Astrocyte of the cerebellum (primary cell): ENCODE measurements at regions not wholly inside any gene's neighbourhood (a gene's known extent, or its start where the extent isn't known, plus 50 kb on each side); places are given as distances from the start of the nearest gene placed in this dataset.

Source experiments
- DNase-seq: peaks from one replicate; pipeline ENCODE4 v3.0.0-alpha.2; 2011; ENCODE audit warnings: low read depth
- H3K4me3 ChIP-seq: 2 replicates; pipeline ENCODE4 v1.5.1; 2011; ENCODE audit warnings: mild to moderate bottlenecking, low read depth, low read length, moderate library complexity
- in situ Hi-C: cut with HindIII; loops from 2 replicates; pipeline ENCODE4 v1.10.0; 2017; ENCODE audit warnings: low sequenced_read_pairs
- TF ChIP-seq, protein P1 (sequence below): IDR thresholded peaks from 2 replicates; pipeline ENCODE4 v1.5.1; 2012; ENCODE audit warnings: low read length, low read depth, moderate library complexity, mild to moderate bottlenecking; ENCODE audit errors: missing control alignments

GRCh38 chr21:32894321-32894720 is 122.8 kb upstream of the PAXBP1 start:
- in situ Hi-C loops: no loop called here
- TF ChIP-seq, protein P1, sequence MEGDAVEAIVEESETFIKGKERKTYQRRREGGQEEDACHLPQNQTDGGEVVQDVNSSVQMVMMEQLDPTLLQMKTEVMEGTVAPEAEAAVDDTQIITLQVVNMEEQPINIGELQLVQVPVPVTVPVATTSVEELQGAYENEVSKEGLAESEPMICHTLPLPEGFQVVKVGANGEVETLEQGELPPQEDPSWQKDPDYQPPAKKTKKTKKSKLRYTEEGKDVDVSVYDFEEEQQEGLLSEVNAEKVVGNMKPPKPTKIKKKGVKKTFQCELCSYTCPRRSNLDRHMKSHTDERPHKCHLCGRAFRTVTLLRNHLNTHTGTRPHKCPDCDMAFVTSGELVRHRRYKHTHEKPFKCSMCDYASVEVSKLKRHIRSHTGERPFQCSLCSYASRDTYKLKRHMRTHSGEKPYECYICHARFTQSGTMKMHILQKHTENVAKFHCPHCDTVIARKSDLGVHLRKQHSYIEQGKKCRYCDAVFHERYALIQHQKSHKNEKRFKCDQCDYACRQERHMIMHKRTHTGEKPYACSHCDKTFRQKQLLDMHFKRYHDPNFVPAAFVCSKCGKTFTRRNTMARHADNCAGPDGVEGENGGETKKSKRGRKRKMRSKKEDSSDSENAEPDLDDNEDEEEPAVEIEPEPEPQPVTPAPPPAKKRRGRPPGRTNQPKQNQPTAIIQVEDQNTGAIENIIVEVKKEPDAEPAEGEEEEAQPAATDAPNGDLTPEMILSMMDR: no peak
- no peak overlapping the region for H3K4me3 ChIP-seq
- DNase-seq: no peak

- TF ChIP-seq, protein P1: no peak
- H3K4me3 ChIP-seq: no peak overlapping the region
- in situ Hi-C loops: no loop called here
- no peak for DNase-seq
Observed at GRCh38 chr21:32900814-32901213, 124.9 kb upstream of the OLIG2 start.

DNA sequence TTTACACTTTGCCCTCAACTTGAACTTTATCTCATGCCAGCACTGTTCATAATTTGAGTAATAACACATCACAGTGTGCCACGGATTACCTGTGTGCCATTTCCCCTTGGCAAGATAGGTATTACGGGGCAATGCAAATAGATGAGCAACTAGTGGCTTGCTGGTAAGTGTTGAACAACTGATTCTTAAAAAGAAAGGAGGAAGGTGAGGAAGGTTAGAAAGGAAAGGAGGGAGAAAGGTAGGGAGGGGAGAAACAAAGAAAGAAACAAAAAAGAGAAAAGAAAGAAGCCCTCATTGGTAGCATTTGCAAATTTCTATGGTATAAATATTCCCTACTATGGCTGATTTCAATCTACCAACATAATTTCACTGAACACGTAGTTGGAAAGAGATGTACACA is 118.2 kb upstream of the OLIG2 start:
- DNase-seq: no peak
- no peak overlapping the region for H3K4me3 ChIP-seq
- TF ChIP-seq, protein P1: no peak
- in situ Hi-C loops: no loop called here

DNA sequence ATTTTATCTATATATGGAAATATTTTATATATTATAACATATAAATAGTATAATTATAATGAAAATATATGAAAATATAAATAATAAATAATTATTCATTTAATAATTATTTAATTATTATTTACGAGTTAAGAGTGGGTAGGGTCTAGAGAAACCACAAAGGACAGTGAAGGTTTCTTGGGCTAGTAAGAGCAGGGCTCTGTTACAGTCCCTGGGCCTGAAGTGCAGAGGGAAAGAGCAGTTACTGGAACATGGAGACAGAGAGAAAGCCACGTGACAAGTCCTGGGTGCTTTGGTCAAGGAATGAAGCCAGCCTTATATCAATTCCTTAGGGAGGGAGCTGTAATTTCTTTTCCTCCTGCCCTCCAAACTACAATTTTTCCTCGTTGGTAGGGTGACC is 117.2 kb upstream of the OLIG2 start:
- no peak overlapping the region for H3K4me3 ChIP-seq
- TF ChIP-seq, protein P1: no peak
- DNase-seq: no peak
- in situ Hi-C loops: no loop called here

DNA sequence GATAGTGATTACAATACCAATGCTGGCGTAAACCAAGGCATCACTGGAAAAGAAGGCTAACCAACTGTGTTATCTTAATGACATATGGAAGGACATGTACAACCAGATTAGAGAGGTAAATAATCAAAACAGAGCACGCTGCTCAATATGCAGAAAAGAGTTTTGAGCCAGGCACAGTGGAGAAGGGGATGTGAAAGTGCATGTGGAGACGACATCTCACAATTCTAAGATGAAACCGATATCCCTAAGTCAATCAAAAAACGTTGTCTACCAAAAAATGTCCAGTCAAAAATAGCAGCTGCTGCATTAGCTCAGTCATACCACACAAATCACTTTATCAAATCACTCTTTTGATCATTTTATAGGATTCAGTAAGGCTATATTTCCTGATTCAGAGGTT is 116.3 kb upstream of the OLIG2 start:
- TF ChIP-seq, protein P1: no peak
- no peak for DNase-seq
- no peak overlapping the region for H3K4me3 ChIP-seq
- in situ Hi-C loops: no loop called here

DNA sequence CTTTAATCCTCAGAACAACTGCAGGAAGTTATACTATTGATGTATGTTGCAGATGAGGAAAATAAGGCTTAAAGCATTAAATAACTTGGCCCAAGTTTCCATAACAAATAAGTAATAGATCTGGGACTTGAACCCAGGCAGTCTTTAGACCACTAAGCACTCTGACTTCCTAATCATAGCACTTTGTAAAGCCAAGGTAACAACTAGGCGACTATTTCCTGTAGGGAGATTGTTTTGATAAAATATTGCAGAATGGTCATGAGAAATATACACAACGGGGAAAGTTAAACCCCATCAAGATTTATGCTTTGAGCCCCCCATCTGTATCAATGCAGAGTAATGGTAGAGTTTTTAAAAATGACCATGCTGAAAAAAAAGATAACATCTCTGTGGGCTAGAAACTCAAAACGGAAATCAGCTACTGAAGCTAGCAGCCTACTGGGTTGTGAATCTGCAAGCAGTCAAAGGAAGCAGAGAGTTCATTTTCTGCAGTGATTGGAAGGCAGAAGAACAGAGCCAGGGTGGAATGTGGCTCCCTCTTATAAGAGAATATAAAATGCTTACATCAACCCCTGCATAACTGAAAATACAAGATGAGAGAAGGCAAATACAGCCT is 111.2 kb upstream of the OLIG2 start:
- in situ Hi-C loops: no loop called here
- TF ChIP-seq, protein P1: no peak
- H3K4me3 ChIP-seq: no peak overlapping the region
- no peak for DNase-seq
